CD4-positive, alpha-beta T cell treated with Interleukin-21 for 1 hour (primary cell): ENCODE measurements at regions not wholly inside any gene's neighbourhood (a gene's known extent, or its start where the extent isn't known, plus 50 kb on each side); places are given as distances from the start of the nearest gene placed in this dataset.

Source experiments
- DNase-seq: peaks from one replicate; pipeline ENCODE4 v3.0.0-alpha.2; 2020

- DNase-seq: no peak
These were observed 161.3 kb downstream of the DRD1 start for GRCh38 chr5:175282611-175283225.

- DNase-seq: no peak
These were observed 162.3 kb downstream of the DRD1 start for GRCh38 chr5:175281714-175282113.

GRCh38 chr5:175281257-175281656 is 162.7 kb downstream of the DRD1 start:
- no peak for DNase-seq

DNA sequence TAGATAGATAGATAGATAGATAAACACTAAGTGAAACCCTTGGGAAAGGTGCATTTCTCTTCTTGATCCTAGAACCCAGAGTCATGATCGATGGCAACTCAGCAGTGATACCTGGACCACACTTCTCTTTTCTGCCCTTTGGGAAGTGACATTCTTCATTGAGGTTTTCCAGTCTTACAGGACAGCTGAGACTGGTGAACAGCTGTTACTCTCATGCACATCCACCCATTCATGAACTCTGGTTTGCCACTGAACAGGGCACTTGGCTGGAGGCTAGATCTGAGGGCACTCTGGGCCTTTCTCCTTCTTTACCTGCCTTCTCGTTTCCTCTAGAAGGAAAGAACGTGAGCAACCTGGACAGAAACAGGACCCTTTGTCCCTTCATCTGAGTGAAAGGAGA is 164.5 kb downstream of the DRD1 start:
- no peak for DNase-seq

DNA sequence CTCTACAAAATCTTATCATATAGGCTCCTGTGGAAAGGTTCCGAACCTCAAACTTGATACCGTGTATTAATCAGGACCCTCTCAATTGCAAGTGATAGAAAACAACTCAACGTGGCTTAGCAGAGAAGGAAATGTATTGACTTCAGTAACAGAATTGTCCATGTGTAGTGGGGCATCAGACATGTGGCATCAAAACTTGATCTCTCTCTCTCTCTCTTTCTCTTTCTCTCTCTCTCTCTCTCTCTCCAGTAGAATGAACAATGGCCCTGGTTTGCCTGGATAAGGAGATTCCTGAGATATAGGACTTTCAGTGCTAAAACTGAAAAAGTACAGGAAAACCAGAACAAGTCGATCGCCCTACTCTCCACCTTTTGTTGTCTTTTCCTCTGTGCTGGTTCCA is 168.2 kb downstream of the DRD1 start:
- no peak for DNase-seq

DNA sequence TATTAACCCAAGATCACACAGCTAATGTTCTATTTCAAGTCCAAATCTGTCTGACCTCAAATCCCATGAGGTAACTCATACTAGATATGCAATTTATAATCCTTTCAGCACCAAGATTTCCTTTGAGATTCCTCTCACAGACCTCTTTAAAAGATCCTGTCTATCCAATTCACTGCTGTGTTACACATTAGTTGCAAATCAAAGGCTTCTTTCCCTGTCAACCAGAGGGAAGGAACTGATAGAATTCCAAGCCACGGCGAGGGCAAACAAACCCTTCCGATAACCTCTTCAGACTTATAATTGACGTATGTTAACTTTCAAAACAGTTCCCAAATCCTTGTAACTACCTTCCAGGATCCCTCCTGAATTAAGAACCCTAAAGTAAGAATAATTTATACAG is 168.9 kb downstream of the DRD1 start:
- no peak for DNase-seq

GRCh38 chr5:175274171-175274570 is 169.8 kb downstream of the DRD1 start:
- no peak for DNase-seq

GRCh38 chr5:175264406-175264805 is 179.6 kb downstream of the DRD1 start:
- DNase-seq: no peak

- DNase-seq: no peak
These were observed 180.2 kb downstream of the DRD1 start for GRCh38 chr5:175263776-175264175.

DNA sequence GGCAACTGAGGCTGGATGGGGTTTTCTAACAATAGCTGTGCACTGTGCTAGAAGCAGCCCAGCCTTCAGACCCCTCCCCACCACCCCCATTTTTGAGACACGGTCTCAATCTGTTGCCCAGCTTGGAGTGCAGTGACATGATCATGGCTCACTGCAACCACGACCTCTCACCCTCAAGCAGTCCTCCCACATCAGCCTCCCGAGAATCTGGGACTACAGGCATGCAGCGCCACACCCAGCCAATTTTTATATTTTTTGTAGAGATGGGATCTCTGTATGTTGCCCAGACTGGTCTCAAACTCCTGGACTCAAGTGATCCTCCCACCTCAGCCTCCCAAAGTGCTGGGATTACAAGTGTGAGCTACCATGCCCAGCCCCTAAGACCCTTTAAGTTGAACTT is 182.5 kb downstream of the DRD1 start:
- DNase-seq: no peak

GRCh38 chr5:175261037-175261436 is 182.9 kb downstream of the DRD1 start:
- DNase-seq: no peak

DNA sequence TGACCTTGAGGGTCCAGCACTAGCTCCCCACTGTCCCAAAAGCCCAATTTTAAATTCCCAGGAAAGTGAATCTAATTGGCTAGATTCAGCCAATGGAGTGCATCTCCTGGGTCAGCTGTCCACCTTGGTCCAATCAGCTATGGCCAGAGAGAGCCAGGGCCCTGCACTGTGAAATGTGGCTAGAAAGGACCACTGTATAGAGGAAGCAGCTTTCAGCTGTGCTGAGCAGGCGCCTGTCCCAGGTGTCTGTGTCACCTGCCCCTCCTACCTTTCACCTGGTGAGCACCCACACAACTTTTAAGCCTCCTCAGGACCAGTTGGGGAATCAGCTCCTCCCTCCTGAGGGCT is 186.2 kb downstream of the DRD1 start:
- DNase-seq: no peak

DNA sequence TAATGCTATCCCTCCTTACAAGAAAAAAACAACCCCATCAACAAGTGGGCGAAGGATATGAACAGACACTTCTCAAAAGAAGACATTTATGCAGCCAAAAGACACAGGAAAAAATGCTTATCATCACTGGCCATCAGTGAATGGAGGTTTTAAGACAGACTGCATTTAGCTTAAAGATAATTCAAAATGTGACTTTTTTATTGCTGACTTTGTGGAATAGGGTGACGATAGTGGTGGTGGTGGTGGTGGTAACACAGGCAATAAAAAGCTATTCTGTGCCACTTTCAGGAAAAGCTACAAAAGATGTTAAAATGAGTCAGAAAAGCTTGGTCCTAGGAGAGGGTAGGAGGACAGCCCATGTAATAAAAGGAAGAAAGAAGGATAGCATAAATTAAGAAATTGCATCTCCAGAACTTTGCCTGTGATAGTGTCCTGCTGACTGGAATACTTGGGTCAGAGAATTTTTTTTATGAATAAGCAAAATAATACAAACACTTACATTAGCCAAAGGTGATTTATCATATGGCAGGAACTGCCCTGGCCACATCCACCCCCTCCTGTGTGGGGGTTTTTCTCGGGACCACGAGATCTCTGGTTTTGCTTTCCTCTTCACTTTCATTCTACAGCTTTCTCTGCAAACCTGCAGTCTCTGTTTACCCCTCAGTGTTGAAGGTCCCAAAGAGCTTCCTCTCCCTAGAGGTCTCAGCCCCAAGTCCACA is 186.7 kb downstream of the DRD1 start:
- DNase-seq: no peak

DNA sequence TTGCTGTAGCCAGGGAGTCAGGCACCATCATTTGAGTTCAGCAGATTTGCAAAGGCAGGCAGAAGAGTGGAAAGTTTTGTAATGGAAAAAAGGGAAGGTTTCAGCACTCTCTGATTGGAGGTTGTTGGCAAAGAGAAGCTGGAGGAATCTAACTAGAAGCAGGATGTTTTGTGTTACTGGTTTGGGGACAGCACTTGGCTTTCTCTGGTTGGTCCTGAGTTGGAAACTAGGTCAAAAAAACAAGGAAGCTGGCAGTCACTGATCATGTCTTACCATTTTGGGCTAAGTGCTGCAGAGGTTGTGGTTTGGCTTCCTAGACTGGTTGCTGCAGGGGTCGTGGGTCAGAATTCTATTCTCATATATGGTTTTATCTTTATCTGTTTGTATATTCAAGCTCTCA is 189.8 kb downstream of the DRD1 start:
- no peak for DNase-seq

GRCh38 chr5:175253597-175253996 is 190.4 kb downstream of the DRD1 start:
- DNase-seq: no peak

GRCh38 chr5:175252234-175252805 is 191.7 kb downstream of the DRD1 start:
- no peak for DNase-seq

- DNase-seq: no peak
These were observed 193.6 kb downstream of the DRD1 start for GRCh38 chr5:175250426-175250825.

DNA sequence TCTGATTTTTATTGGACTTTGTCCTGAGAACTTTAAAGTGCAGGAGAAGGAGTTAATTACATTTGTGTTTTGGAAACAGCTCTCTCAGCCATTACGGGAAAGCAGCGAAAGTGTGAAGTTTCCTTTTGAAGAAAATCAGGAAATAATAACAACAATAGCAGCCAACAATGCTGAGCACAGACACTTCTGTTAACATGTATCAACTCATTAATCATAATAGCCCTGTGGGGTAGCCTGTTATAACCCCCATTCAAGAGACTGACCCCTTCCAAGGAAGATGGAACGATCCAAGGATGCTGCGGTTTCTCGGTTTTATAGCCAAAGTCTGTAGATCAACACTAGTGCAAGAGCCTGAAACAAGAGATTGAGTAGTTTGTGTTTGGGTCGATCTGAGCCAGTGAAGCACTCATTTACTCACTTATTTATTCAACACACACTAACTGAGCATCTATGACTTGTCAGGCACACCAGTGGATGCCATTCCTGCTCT is 195.5 kb downstream of the DRD1 start:
- DNase-seq: no peak

- DNase-seq: no peak
These were observed 197.0 kb downstream of the DRD1 start for GRCh38 chr5:175246889-175247520.

GRCh38 chr5:175246242-175246888 is 197.6 kb downstream of the DRD1 start:
- DNase-seq: no peak

DNA sequence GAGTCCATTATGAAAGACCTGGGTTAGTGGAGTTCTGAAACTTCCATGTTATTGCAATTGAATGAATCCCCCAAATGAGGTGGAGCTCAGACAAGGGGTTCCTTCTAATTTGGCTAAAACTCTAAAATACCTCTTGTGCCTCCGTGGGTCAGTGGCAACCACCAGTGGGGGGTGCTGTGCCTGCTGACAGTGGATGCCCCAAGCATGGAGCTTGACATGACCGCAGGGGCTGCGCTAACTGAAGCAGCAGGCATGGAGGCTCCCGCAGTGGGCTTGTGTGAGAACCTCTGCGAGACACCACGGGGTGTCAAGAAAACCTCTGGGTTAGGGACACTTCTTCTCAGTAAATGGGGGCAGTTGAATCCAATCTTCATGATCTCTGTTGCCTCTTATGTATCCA is 200.5 kb downstream of the DRD1 start:
- DNase-seq: no peak

DNA sequence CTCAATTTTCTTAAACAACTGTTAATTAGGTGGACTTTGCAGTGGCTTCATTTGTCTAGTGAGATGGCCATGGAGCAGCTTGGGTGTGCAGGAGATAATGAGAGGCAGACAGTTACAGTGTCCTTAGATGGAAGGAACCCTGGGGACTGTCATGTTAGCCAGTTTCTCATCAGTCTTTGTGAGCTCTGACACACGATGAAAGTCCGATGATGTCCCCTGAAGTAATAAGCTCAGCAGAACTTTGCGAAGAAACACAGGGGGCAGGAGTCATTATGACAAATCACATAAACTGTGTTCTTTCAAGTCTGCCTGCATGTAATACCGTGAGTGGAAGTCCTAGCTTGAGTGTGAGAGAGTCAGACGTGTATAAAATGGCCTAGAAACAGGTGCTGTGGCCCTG is 201.8 kb downstream of the DRD1 start:
- DNase-seq: no peak

GRCh38 chr5:175238326-175238725 is 205.7 kb downstream of the DRD1 start:
- no peak for DNase-seq

DNA sequence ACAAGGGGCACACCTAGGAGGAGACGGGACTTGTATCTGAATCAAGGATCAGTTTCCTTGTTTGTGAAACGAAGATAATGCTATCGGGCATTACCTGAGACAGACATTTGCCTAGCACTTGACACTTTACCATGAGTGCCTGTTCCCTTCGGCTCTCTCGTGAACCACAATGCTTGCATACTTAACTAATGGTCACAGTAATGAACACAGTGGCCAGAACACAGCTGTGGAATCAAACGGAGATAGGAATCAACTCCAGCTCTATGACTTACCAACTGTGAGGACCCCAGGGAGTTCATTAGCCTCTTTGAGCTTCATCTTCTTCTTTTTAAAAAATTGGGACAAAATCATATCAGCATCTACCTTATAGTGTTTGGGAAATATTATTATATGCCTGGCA is 207.8 kb downstream of the DRD1 start:
- DNase-seq: no peak
